Heart left ventricle (tissue), 16 donors: ENCODE measurements at regions not wholly inside any gene's neighbourhood (a gene's known extent, or its start where the extent isn't known, plus 50 kb on each side); places are given as distances from the start of the nearest gene placed in this dataset.

Experiments
- ATAC-seq, 4 donors: fragments of 200-7000 bp; cut with Tn5 transposase; one replicate each; pipeline ENCODE4 v1.9.1; 2020 to 2022; ENCODE audit warnings: moderate library complexity in 4 of 4, mild to moderate bottlenecking in 3 of 4, moderate number of reproducible peaks in 1 of 4
- DNase-seq, 5 donors: peaks; one replicate each; pipeline ENCODE4 v3.0.0-alpha.2; 2020
- H3K27ac ChIP-seq, 12 donors: fragments of 200-600 bp; sonication (generic) in 4 of 12; one replicate each; pipeline versions ENCODE4 v1.5.0 to v1.8.0; 2016 to 2022; ENCODE audit warnings: mild to moderate bottlenecking in 2 of 12
- H3K27me3 ChIP-seq, 9 donors: fragments of 200-600 bp; sonication (generic) in 2 of 9; one replicate each; pipeline versions ENCODE4 v1.5.1 to v1.8.0; 2016 to 2022; ENCODE audit warnings: mild to moderate bottlenecking in 3 of 9
- H3K36me3 ChIP-seq, 9 donors: fragments of 200-600 bp; sonication (generic) in 2 of 9; one replicate each; pipeline versions ENCODE4 v1.5.0 to v1.8.0; 2018 to 2022; ENCODE audit warnings: mild to moderate bottlenecking in 2 of 9
- H3K4me1 ChIP-seq, 12 donors: fragments of 200-600 bp; sonication (generic) in 4 of 12; one replicate each; pipeline versions ENCODE4 v1.5.0 to v1.8.0; 2016 to 2022; ENCODE audit warnings: mild to moderate bottlenecking in 3 of 12
- H3K4me3 ChIP-seq, 12 donors: fragments of 200-600 bp; sonication (generic) in 4 of 12; one replicate each; pipeline versions ENCODE4 v1.5.0 to v1.8.0; 2017 to 2022; ENCODE audit warnings: mild to moderate bottlenecking in 9 of 12, moderate library complexity in 4 of 12
- H3K9me3 ChIP-seq, 12 donors: fragments of 200-600 bp; sonication (generic) in 4 of 12; one replicate each; pipeline versions ENCODE4 v1.5.0 to v1.8.0; 2016 to 2022; ENCODE audit warnings: mild to moderate bottlenecking in 1 of 12
- POLR2A ChIP-seq, 2 donors: fragments of 450-650 bp; IDR thresholded peaks; one replicate each; pipeline ENCODE4 v1.6.1; 2017; ENCODE audit warnings: antibody characterized with exemption in 2 of 2, mild to moderate bottlenecking in 2 of 2, moderate library complexity in 2 of 2
- WGBS, 4 donors: extraction: QIAGEN DNeasy Blood & Tissue Kit in 2 of 4; methylation state at CpG; one replicate each; pipeline versions ENCODE4 v1.1.5 to v1.1.7; 2013 to 2018; 5-methylcytosine and 5-hydroxymethylcytosine counted together
- intact Hi-C, 10 donors: fragments of 100-400 bp; cut with DNase I; formaldehyde crosslinking; loops; one replicate each; pipeline versions ENCODE4 v1.11.1 to v1.14.2; 2022
- TF ChIP-seq, protein P1 (sequence below), 12 donors: fragments of 200-600 bp; sonication (generic) in 4 of 12; IDR thresholded peaks; one replicate each; pipeline versions ENCODE4 v1.5.0 to v1.8.0; 2018 to 2022; ENCODE audit warnings: antibody characterized with exemption in 12 of 12, mild to moderate bottlenecking in 5 of 12
- donor health status: ischemic (EF 13 %, LVEDD 7.1; RV severe dilation, severe dysfunction).
- donor health status: healthy with polysubstance abuse.
- donor health status: DM: no; HTN: yes; CAD: no.
- donor health status: DM: no; HTN: no; CAD: no.
- donor health status: ischemic (EF 25% LVEDD 6.9; RV normal size, moderate dysfunction).
- donor health status: ischemic (EF 25% LVEDD 5.7; RV mildly dilated, moderate dysfunction).
- donor health status: healthy.
- donor health status: DM: yes; HTN: yes; CAD: no.
- donor health status: ischemic (EF 35%, LVEDD 5.7; RV mildly dilated, moderate dysfunction).
- donor health status: nonischemic (EF 11% LVEDD 7.7; RV severe dilation, severe dysfunction).
- donor health status: DM: yes; HTN: yes; CAD: no.
- donor health status: PGD.
- donor health status: ischemic (EF 29% LVEDD 5.4; RV normal size, mild dysfunction).
- donor health status: nonischemic (EF 23%, LVEDD 6.1; RV moderate dilation, normal function).

DNA sequence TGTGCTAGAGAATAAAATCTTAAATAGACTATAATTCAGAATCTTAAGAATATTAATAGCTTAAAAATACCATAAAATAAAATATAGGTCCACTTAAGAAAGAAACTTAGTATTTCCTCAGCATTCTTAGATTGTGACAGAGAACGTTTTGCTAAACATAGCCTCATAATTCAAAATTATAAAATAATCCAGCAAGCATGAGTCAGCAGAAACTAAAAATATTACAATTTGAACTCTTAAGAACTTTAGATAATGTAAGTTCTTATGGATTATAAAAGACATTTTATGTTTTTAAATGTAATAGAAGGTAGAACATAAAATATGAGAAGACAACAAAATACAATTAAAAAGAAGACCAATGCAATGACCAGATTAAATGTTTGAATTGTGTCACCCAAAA lies 164.5 kb upstream of the MC4R start:
- H3K4me1 ChIP-seq: no peaks in the 10 kb centered on the region
- intact Hi-C loops: no loop called here
- TF ChIP-seq, protein P1, sequence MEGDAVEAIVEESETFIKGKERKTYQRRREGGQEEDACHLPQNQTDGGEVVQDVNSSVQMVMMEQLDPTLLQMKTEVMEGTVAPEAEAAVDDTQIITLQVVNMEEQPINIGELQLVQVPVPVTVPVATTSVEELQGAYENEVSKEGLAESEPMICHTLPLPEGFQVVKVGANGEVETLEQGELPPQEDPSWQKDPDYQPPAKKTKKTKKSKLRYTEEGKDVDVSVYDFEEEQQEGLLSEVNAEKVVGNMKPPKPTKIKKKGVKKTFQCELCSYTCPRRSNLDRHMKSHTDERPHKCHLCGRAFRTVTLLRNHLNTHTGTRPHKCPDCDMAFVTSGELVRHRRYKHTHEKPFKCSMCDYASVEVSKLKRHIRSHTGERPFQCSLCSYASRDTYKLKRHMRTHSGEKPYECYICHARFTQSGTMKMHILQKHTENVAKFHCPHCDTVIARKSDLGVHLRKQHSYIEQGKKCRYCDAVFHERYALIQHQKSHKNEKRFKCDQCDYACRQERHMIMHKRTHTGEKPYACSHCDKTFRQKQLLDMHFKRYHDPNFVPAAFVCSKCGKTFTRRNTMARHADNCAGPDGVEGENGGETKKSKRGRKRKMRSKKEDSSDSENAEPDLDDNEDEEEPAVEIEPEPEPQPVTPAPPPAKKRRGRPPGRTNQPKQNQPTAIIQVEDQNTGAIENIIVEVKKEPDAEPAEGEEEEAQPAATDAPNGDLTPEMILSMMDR (IDR thresholded peaks at IDR 0.05): no peak
- TF ChIP-seq POLR2A (IDR thresholded peaks at IDR 0.05): no peak
- ATAC-seq (no peak), DNase-seq (no peak)
- H3K9me3 ChIP-seq: no peaks in the 10 kb centered on the region
- no peak overlapping the region for H3K4me3 ChIP-seq
- no peaks in the 10 kb centered on the region for H3K27me3 ChIP-seq
- WGBS, 4 donors: 44 to 66% (median 47%) methylated on average over 1 of the region's 1 CpG
- H3K36me3 ChIP-seq: no peaks in the 10 kb centered on the region
- H3K27ac ChIP-seq: no peak overlapping the region

DNA sequence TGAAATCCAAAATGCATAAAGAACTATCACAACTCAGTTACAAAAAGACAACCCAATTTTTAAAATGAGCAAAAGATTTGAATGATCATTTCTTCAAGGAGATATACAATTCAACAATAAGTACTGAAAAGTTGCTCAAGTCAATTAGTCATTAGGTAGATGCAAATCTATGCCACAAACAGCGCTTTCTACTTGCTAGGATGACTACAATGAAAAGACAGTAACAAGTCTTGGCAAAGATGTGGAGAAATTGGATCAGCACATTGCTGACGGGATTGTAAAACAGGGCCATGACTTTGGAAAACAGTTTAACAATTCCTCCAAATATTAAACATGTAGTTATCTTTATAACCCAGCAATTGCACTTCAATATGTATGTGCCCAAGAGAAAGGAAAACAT lies 166.3 kb upstream of the MC4R start:
- TF ChIP-seq, protein P1 (IDR thresholded peaks at IDR 0.05): no peak
- Histone ChIP-seq H3K27ac (no peak overlapping the region), H3K4me1 (no peaks in the 10 kb centered on the region), H3K4me3 (no peak overlapping the region), H3K9me3 (no peaks in the 10 kb centered on the region), H3K36me3 (no peaks in the 10 kb centered on the region), H3K27me3 (no peaks in the 10 kb centered on the region)
- intact Hi-C loops: no loop called here
- WGBS, 4 donors: 75 to 89% (median 87%) methylated on average over 2 of the region's 2 CpGs
- DNase-seq: no peak
- no peak for ATAC-seq

DNA sequence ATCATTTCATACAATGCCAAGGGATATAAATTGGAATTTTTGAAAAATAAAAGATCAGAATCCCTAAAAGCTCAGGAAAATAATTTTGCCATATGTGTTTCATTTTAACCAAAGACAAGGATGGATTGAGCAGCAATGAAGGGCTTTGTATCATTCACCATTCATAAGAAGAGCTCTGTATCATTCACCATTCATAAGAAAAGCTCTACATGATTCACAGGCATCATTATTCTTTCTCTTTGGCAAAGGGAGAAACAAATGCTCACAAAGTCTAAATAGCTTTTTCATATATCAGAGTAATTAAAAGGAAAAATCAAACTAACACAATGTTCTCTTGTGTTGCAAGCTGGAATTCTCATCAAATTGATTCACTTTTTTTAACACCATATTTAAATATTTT lies 169.1 kb upstream of the MC4R start:
- Histone ChIP-seq H3K4me3 (no peak overlapping the region), H3K9me3 (no peaks in the 10 kb centered on the region), H3K27me3 (peaks cover 0 to 4% (median 0%) of the 10 kb centered on the region in 9 donors), H3K36me3 (no peaks in the 10 kb centered on the region), H3K27ac (no peak overlapping the region), H3K4me1 (no peaks in the 10 kb centered on the region)
- TF ChIP-seq POLR2A (IDR thresholded peaks at IDR 0.05): no peak
- TF ChIP-seq, protein P1 (IDR thresholded peaks at IDR 0.05): no peak
- DNase-seq: no peak
- no peak for ATAC-seq
- intact Hi-C loops: loop anchor here in 4 of 10 donors (10.0 kb wide), 4 partner anchors 447 to 707 kb away; no protein-coding TSS in a partner anchor

DNA sequence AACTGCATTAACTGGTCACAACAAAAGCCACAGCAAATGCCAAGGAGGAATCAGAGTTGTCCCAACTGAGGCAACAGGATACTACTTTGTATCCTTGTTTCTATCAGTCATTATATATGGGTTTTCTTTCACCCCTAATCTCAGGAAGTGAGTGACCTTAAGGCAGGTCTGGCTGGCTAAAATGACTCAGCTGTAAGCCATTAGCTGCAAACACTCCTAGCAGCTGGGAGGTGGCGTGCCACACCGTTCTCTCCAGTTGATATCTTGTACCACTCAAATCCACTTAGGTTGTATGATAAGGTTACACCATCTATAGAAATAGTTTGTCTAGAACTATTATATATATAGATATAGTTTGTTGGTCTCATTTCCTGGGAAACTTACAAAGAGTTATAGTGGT lies 171.1 kb upstream of the MC4R start:
- Histone ChIP-seq H3K27me3 (peaks cover 0 to 5% (median 0%) of the 10 kb centered on the region in 9 donors), H3K4me1 (no peaks in the 10 kb centered on the region), H3K9me3 (no peaks in the 10 kb centered on the region), H3K4me3 (no peak overlapping the region), H3K36me3 (no peaks in the 10 kb centered on the region), H3K27ac (no peak overlapping the region)
- DNase-seq (no peak), ATAC-seq (no peak)
- intact Hi-C loops: loop anchor here in 4 of 10 donors (10.0 kb wide), 4 partner anchors 449 to 709 kb away; no protein-coding TSS in a partner anchor
- 28 to 47% (median 38%) methylated on average over 2 of the region's 2 CpGs for WGBS, 4 donors
- no peak for TF ChIP-seq POLR2A (IDR thresholded peaks at IDR 0.05)
- TF ChIP-seq, protein P1 (IDR thresholded peaks at IDR 0.05): no peak
